Suppressor macrophage (primary cell): ENCODE measurements at regions not wholly inside any gene's neighbourhood (a gene's known extent, or its start where the extent isn't known, plus 50 kb on each side); places are given as distances from the start of the nearest gene placed in this dataset.
A peak's percentile ranks its signal among the peaks of the same experiment; 100 is the strongest.

ENCODE experiments used
- DNase-seq, 4 experiments: peaks; one replicate each; pipeline ENCODE4 v3.0.0-alpha.2; 2020 to 2022

DNA sequence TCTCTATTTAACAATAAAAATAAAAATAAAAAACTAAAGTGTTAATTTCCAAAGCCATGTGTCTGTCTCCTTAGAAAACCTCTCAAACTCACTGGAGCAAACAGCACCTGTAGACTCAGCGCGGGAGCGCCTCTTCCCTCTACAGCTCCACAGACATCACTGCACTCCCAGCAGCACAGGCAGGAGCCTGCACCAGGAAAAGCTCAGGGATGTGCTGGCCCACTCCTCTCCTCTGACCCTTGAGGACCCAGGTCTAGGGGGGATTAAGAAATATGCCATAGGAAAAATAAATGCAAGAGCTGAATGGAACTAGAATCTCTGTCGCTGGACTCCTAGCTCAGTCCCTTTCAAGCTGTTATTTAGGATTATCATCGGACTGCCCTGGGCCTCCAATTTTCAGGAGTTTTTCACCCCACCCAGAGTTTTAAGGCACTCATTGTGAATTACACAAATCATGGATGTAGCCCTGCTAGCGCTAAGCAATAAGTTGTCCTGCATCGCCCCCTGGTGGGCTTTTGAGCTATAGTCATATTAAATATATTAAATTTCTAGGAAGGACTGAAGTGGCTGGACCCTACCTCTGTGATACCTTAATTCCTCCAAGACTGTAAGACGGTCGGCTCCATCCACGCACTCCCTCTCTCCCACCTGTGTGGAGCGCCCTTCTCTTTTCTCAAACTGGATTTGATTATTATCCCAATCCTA, 333.9 kb downstream of the UQCRFS1 start:
- peak; percentile 79 to 91 (median 86) for DNase-seq

DNA sequence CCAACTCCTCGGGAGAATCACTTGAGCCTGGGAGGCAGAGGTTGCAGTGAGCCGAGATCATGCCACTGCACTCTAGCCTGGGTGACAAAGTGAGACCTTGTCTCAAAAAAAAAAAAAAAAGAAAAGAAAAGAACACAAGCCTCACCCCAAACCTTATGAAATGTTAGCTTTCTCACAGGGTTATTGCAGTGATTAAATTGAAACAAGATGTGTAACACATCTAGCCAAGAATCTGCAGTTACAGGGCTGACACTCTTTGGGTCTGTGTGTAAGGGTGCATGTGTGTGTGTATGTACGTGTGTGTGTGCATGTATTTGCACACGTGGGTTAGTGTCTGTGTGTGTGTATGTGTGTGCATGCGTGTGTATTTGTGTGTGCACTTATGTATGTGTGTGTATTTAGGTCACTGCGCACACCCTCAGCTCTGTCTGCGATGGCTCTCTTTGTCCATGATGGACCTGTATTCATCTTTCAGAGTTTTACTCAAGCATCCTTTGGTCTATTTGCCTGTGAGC, 336.3 kb downstream of the UQCRFS1 start:
- DNase-seq, result no peak

DNA sequence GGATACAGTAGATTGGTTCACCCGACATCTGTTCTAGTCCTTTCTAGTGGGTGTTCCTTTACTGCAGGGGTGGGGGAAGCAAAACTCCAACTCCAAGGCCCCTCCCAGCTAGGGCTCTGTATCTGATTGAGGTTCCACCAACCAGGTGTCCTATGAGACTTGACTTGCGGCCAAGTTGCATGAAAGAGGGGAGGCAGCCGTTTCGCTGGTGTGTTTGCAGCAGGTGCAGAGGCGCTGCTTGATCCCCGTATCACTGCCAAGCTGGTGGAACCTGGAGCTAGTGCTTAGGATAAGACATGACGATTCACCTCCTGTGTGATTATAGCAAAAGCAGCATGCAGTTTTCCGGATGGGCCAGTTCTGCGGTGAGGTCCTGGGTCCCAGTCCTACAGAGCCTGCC, 338.2 kb downstream of the UQCRFS1 start:
- no peak for DNase-seq

DNA sequence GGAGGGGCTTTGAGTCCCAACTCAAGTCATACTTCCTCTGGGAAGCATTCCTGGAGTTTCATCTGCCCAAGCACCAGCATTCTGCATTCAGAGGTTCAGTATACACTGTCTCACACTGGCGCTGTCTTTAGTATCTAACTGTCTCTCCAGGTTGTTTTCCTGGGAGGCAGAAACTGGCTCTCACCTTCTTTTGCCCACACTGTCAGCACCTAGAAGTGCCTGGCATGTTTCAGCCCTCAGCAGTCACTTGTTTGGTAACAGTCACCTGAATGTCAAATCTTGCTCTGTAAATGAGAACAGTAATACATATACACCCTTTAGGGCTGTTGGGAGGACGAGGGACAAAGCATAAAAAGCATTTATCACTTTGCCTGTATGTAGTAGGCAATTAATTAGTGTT, 339.6 kb downstream of the UQCRFS1 start:
- DNase-seq, result no peak

DNA sequence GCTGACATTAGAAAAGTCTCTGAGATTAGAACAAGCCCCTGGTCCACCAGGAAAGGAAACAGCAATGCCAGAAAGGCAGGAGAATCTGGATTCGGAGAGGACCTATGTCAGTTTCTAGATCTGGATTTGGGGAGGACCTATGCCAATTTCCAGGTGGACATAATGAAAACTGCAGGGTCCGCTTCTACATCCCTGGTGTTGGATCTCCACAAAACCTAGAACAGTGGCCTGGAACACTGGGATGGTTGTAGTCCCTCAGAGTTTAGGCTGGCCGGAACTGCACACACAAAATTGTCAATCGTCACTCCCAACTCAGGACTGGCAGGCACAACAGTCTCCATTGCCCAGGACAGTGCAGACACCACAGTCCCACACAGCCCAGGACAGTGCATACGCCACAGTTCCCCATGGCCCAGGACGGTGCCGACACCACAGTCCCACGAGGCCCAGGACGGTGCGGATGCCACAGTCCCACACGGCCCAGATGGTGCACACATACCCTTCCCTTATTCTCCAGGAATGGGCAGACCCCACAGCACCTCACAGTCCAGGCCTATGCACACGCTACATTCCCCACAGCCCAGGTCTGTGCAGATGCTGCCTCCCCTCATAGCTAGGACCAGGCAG, 341.7 kb downstream of the UQCRFS1 start:
- DNase-seq, result no peak

DNA sequence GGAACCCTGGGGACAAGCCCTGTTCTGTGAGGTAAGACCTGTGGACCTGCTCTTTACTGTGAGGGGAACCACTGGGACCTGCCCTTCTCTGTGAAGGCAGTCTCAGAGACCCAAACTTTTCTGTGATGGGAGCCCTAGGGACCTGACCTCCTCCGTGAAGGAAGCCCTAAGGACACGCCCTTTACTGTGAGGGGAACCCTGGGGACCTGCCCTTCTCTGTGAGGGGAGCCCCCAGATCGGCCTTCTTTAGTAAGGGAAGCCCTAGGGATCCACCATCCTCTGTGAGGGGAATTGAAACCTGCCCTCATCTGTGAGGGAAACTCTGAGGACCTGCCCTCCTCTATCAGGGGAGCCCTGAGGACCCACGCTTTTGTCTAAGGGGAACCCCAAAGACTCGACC, 343.5 kb downstream of the UQCRFS1 start:
- DNase-seq, result no peak

DNA sequence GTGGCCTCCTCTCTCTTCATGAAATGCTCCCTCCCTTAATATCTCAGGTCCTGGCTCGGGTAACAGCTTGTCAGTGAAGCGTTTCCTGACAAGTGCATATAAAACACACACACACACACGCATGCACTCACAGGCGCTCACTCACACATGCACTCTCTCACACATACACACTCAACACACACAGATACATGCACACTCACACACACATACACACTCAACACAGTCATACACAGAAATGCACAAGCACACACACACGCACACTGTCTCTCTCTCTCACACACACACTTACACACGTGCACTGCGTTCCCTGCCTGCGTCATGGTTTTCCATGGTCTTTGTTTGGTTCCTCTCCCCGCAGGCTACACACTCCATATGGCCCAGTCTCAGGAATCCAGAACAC, 344.1 kb downstream of the UQCRFS1 start:
- DNase-seq, result no peak

DNA sequence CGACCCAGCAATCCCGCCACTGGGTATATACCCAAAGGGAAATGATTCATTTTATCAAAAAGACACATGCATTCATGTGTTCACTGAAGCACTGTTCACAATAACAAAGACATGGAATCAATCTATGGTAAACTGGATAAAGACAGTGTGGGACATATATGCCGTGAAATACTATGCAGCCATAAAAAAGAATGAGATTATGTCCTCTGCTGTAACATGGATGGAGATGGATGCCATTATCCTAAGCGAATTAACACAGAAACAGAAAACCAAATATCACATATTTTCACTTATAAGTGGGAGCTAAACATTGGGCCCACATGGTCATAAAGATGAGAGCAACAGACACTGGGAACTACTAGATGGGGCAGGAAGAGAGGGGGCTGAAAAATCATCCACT, 345.0 kb downstream of the UQCRFS1 start:
- DNase-seq, result no peak

DNA sequence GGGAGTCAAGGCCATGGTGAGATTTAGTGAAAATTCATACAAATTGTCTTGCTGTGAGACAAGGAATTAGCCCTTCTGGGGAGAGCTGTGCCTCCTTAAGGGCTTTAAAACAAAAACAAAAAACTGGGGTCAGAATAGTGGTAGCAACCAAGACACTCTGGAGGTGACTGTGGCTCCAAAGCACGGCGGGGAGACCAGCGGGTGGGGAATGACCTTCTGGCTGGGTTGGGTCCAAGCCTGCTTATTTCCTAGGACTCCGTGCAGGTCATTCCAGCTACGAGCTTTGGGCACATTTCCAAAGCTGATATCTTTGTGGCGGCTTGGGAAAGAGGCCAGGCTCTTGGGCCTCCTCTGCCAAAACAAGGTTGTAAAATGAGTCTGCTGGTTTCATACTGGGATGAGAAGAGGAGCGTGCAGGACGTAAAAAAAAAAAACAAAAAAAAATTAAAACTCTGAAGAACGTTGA, 348.3 kb downstream of the UQCRFS1 start:
- DNase-seq, result no peak

DNA sequence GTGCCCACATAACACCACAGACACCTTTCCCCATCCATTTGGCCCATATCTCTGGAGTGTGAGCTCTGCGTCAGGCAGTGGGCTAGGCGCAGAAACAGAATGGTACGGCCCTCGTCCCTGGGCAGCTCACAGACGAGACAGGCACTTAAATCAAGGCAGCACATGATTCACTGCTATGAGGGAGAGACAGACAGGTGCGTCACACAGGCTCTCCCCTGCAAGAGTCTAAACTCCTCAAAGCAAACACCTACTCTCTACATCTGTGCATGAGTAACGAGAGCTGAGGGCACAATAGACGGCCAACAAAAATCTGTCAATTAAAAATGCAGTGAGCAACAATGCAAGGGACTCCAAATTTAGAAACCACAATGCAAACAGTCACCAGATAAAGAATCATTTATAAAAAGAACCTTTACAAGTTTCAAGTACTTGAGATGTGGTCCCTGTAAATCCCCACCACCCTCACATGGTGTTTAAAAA, 348.9 kb downstream of the UQCRFS1 start:
- no peak for DNase-seq

DNA sequence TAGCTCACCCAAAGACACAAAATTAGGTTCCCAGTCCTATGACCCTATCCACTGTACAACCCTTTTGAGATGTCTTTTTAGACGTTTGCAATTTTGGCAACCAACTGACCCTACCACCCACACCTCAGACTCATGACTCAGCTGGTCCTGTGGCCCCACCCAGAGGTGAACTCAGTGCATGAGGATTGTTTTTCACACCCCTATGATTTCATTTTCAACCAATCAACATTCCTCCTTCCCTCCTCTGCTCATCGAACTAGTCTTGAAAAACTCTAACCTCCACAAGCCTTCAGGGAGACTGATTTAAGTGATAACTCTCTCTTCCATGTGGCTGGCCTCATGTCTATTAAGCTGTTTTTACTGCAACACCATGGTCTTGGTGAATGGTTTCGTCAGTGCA, 350.7 kb downstream of the UQCRFS1 start:
- DNase-seq, result no peak

DNA sequence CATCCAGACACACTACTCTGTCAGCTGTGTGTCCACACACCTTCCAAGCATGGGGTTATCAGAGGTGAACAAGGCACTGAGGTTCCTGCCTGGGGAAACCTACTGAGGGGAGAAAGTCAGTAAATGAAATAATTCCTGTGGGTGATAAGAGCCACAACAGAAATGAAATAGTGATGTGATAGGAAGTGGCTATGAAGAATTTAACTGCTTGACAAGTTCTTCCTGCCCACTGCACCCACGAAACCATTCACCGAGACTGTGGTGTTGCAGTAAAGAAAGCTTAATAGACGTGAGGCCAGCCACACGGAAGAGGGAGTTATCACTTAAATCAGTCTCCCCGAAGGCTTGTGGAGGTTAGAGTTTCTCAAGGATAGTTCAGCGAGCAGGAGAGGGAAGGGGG, 353.1 kb downstream of the UQCRFS1 start:
- no peak for DNase-seq

DNA sequence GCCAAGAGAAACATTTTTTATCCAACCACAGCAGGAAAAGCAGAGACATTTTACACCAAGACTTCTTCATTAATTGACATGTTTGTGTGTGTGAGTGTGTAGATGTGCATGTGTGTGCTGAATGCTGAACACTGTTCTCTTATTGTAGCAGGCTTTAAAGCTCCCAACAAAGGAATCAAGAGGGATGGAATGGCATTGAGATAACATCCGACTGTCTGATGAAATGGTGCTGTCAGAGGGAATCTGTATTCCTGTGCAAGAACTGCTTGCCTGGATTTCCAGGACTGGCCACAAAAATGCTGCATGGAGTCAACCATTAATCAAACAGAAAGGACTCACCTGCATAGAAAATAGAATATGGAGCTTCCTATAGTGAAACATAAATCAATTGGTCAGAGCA, 354.0 kb downstream of the UQCRFS1 start:
- DNase-seq, result no peak

DNA sequence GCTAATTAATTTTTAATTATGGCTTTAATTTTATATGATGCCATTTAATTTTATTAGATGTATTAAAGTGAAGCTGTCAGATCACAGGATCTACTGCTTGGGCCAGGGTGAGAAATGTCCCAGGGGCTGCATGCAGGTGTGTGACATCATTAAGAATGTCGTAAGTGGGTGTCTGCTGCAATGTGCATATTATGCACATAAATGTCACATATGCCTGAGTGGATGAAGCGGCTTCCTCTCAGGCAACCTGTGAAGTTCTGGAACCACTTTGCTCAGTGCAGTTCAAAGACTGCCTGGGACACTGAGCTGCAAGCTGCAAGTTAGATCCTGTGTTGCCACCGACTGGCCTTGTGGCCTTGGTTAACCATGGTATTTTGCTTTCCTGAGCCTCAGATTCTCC, 355.0 kb downstream of the UQCRFS1 start:
- no peak for DNase-seq

DNA sequence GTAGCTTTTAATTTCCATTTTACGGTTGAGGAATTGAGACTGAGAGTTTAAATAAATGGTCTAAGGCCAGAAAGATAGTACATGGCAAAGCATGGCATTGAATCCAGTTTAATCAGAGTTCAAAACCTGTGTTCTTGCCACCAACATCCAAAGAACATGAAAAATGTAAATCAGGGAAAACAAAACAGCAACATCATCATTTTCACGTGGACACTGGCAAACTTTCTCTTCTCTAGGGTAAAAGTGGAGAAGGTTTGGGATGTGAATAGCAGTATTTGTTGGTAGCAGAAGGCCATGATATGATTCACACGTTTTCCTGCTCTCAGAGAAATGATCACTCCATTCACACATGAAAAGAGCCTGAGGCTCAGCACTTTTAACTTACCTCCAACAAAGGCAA, 357.7 kb downstream of the UQCRFS1 start:
- no peak for DNase-seq

DNA sequence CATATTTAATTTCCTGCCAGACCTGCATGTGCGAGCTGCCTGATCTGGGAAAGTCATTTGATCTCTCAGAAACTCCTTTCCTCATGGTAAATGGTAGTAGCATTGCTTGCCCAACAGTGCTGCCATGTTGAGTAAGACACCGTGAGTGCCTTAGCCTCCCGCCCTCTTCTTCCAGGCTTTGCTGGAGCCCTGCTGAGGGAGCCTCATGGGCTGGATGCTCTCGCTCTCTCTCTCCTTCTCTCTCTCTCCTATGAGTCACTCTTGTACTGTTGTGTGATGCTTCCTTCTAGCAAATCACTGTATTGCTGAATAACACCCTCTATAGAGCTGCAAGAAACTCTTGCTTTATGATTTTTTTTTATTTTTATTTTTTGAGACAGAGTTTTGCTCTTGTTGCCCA, 365.5 kb downstream of the UQCRFS1 start:
- no peak for DNase-seq

DNA sequence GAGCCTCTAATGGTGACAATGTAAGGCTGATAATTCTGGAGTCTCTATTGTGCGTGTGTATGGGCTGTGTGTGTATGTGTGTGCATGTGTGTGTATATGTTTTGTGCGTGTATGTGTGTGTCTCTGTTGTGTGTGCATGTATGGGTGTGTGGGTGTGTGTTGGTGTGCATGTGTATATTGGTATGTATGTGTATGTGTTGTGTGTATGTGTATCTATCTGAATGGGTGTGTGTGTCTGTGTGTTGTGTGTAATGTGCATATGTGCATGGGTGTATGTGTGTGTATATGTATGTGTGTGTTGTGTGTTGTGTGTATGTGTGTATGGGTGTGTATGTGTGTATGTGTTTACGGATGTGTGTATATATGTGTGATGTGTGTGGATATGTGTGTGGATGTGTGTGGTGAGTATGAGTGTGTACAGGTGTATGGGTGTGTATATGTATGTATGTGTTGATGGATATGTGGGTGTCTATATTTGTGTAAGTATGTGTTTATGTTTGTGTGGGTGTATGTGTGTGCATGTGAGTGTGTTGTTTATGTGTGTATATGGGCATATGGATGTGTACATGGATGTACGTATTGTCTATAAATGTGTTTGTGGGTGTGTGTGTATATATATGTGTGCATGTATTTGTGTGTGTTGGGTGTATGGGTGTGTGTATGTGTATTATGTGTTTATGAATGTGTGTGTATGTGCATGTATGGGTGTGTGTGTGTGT, 366.7 kb downstream of the UQCRFS1 start:
- DNase-seq, result no peak

DNA sequence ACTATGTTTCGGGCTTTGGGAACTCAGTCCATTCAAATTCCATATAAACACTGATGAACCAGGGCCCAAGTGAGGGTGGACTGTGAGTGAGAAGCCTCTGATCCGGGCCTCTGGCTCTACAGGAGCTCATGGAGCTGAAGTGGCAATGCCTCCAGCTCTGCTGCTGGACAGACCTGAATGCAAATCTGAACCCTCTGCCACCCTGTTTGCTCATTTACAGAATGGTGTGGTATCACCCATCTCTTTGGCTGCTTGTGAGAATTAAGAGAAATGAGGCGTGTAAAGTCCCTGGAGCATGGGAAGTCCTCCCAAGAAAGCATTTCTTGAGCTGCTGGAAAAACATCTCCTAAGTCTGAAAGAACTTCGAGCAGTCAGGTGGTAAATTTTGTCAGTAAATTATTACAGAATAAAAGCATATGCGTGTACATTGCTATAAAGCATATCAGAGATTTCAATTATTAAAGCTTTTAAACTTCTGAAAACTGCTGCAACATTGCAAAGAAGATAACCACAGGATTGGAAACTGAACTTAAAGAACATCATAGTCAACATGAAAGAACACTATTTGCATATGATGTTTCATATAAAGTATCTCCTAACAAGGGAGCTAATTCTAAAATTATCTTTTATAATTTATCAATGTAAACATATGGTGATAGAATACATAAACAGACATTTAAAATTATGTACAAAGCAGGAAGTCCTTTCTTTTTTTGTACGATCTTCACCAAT, 369.0 kb downstream of the UQCRFS1 start:
- no peak for DNase-seq

DNA sequence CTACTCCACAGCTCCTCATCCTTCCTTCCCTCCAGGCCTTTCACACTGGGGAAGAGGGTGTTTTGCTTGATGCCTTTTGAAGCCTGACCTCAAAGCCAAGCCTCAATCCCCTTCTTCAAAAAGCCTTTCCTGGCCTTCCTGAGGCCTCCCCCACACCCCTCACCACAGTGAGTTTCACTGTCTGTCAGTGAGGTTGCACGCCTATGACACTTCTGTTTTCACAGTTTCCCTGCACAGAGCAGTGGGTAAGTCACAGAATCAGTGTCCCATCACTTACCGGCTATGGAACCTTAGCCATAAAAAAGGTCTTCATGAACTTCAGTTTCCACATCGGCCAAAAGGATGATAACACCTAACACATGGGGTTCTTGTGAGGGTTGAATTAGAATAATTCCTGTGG, 371.4 kb downstream of the UQCRFS1 start:
- DNase-seq, result no peak

DNA sequence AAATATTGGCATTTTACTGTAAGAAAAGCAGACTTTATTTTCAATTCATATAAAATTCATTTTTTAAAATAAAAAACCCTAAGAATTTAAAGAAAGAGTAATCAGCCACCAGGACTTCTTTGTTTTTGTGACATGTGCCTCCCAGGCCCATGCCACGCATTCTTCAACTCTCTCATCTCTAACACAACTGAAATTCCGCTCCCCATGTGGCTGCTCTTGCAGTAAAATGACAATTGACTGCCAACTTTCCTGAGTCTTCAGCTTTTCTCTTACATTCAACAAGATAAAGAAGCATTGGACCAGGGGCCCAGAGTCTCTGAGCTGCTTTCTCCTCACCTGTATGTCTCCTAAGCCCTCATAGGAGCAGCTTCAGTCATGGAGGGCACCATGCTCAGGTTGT, 372.1 kb downstream of the UQCRFS1 start:
- DNase-seq, result no peak

DNA sequence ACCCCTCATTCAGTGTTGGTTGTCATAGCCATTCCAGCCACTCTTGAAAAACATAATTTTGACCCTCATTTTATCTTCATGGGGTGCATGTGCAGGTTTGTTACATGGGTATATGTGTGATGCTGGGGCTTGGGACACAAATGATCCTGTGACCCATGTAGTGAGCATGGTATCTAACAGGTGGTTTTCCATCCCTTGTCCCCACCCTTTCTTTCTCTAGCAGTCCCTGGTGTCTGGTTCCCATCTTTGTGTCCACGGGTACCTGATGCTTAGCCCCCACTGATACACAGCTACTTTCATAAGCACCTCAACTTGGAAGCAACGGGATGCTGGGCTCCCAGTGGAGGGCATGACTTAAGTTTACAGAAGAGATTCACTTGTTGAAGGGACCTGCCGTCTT, 373.5 kb downstream of the UQCRFS1 start:
- DNase-seq, result no peak

DNA sequence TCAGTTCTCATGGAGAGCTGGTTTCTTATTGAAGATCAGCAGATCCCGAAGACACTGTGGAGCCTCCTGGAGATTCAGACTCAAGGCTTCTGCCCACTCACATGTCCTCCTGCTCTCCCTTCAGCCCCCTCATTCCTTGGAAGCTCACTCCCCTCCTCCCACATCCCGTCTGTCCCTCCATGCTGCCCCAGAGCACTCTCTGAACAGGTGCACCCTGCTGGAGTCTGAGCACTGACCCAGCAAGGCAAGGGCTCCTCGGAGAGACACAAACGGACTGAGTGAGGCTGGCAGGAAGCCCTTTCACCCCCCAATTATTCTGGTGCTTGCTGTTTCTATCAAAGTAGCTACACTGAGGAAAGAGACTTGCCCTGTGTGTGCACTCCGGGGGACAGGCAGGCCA, 374.0 kb downstream of the UQCRFS1 start:
- no peak for DNase-seq

DNA sequence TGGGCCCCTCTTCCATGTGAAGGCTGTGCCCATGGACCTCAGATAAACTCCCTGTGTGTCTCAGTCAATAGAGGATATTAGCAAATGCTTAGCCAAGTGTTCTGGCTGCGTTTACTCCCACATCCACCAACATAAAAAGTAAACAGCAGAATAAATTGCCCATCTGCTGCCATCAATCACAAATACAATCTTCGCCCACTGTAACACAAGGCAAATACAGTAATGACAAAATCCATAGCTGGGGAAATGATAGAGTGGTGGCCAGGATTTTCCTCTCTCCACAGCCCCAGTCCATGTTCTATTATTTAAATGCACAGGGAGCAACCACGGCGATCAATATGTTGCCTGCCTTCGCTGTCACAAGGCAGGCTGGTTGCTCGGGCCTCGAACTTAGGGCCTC, 376.5 kb downstream of the UQCRFS1 start:
- DNase-seq, result no peak
